ENCODE measurements at regions not wholly inside any gene's neighbourhood (a gene's known extent, or its start where the extent isn't known, plus 50 kb on each side); places are given as distances from the start of the nearest gene placed in this dataset.

DNA sequence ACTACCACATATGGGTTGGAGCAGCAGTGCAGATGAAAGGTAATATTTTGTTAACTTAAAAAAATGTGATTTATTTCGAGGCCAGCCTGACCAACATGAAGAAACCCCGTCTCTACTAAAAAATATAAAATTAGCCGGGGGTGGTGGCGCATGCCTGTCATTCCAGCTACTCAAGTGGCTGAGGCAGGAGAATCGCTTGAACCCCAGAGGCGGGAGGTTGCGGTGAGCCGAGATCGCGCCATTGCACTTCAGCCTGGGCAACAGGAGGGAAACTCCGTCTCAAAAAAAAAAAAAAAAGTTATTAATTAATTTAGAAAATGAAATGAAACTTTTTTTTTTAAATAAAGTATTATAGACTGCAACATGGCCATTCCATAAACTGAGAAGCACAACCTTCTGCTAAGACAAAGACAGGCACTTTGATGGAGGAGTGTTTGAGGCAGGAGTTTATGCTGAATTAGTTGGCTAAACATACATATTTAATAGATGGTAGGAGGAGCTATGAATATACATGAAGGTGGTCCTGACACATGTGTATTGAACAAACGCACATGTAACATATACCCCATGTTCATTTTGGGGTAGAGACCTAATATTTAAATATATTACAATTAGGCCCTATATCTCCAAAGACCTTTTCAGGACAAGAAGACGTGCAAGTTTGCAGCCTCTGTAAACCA lies 1485.3 kb upstream of the MIR17HG start:
- DNase-seq = no peak

DNA sequence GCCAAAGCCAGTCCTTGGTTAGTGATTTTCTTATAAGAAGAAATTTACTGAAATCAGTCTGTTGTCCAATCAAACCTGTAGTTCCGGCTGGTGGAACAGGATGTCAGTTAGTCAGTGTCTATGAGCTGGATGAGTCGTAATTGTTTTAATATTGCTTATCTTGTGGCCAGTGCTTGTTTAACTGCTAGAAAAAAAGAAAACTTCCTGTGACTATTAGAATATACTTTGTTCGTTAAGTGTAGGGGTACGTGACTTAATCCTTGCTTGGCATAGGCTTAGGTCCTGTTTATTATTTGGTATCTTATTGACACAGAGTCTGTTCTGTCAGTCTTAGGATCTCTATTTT lies 1484.8 kb upstream of the MIR17HG start:
- no peak for DNase-seq

DNA sequence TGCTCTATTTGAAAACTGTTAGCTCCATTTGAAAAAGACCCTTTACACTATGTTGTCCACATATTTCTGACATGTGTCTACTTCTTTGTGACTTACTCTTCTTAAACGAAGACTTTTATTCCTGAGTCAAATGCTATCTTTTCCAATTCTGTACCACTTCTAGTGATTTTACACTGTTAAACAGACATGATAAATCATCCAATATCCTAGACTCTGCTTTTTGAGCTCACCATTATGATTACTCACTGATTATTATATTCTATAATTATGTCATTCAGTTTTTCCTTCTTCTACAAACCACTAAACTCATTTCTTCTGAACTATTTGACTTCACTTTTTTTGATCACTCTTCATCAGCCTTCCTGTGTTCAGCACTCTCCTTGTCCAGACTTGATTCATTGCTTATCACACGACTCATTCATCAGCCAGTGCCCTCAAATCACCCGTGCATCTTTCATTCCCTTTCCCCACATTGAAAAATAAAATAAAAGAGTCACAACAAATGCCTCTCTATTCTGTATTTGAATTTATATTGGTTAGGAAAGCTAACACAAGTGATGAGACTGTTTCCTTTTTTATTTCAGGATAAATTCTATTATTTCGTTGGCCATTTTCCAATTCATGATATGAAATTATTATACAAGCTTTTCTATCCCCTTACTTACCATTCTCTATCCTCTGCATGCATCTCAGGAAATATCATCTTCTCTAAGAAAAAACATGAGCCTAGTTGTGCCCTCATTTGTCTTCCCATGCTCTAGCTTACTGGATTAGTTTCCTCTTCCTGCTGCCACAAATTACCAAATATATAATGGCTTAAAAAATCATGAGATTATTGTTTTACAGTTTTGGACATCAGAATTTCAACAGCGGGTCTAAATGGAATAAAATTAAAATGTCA lies 1482.1 kb upstream of the MIR17HG start:
- DNase-seq = no peak

DNA sequence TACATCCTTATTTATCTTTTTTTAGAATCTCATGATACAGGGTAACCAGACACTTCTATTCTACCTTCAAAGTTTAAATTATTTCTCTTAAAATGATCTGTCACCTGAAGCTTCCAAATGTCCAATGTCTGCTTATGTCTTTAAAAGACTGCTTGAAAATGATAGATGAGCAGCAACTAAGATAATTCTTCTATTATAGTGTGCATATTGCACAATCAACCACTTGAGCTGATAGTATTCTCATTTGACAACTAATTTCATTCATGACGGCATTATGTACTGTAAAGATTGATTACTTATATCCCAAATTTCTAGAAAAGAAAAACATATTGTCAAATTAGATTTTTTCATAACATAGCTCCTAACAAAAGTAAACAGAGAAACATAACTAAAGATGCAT lies 1478.2 kb upstream of the MIR17HG start:
- no peak for DNase-seq

DNA sequence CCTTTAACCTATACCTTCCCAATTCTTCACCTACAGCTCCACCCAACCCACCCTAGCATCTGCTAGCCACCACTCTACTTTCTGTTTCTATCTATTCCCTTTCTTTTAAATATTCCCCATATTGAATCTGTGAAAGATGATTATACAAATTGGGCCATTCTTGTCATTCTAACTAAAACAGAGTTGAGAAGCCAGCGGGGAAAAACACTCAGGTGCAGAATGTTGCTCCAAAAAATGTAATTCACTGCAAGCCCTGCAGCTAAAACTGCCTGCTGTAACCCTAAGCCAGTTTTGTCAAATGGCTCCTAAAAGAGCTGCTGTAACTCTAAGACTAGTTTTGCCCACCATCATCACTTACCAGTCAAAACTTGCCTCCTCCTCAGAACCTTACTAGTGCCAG lies 1468.6 kb upstream of the MIR17HG start:
- no peak for DNase-seq

DNA sequence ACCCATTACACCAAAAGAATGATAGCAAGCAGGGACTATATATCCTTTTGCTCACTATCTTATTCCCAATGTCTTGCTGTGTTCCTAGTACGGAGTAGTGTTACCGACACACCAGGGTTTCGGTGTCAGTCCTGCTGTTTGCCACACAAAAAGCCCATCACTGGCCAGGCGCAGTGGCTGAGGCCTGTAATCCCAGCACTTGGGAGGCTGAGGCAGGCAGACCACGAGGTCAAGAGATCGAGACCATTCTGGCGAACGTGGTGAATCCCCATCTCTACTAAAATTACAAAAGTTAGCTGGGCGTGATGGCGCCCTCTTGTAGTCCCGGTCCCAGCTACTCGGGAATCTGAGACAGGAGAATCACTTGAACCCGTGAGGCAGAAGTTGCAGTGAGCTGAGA lies 1467.3 kb upstream of the MIR17HG start:
- DNase-seq = no peak

DNA sequence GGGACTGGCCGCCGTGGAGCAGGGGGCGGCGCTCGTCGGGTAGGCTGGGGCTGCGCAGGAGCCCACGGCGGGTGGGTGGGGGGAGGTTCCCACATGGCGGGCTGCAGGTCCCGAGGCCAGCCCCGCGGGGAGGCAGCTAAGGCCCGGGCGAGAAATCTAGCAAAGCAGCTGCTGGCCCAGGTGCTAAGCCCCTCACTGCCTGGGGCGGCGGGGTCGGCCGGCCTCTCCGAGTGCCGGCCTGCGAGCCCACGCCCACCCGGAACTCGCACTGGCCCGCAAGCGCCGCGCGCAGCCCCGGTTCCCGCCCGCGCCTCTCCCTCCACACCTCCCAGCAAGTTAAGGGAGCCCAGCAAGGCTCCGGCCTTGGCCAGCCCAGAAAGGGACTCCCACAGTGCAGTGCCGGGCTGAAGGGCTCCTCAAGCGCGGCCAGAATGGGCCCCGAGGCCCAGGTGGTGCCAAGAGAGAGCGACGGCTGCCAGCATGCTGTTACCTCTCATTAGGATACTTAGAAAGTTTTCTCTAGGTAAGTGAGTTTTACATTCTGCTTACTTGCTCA lies 1463.5 kb upstream of the MIR17HG start:
- no peak for DNase-seq

DNA sequence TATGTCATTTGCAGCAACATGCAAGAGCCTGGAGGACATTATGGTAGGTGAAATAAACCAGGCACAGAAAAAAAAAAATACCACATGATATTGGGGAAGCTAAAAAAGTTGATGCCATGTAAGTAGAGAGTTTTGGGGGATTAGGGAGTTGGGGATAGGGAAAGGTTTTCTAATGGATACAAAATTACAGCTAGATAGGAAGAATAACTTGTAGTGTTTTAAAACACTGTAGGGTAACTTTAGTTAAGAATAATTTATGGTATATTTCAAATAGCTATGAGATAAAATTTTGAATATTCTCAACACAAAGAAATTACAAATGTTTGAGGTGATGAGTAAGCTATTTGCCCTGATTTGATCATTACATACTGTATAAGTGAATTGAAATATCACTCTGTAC lies 1456.7 kb upstream of the MIR17HG start:
- no peak for DNase-seq

DNA sequence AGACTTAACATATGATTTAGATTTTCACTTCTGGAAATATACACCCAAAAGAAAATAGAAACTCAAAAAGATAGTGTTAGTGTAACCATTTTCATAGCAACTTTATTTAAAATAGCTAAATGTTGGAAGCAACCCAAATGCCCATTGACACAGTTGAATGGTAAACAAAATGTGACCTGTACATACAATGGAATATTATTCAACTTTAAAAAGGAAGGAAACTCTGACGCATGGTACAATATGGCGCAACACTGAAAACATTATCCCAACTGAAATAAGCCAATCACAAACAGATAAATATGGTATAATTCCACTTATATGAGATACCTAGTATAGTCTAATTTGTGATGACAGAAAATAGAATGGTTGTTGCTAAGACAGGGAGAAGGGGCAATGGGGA lies 1456.1 kb upstream of the MIR17HG start:
- no peak for DNase-seq

DNA sequence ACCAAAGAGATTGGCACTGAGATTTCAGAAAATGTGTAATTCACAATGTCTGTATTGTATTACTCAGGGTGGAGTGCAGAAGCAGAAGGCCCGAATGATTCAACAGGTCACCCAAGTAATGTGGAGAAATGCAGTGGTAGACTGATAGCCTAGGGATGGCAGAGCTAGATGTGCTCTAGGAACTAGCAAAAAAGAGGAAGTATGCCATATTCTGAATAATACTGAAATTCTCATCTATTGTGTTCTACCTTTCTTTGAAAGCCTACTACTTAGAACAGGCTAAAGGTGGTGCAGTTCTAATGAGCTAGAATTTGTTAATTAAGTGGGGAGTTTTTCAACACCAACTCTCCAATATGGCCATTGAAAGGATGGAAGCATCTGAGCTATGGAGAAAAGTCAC lies 1449.8 kb upstream of the MIR17HG start:
- no peak for DNase-seq

DNA sequence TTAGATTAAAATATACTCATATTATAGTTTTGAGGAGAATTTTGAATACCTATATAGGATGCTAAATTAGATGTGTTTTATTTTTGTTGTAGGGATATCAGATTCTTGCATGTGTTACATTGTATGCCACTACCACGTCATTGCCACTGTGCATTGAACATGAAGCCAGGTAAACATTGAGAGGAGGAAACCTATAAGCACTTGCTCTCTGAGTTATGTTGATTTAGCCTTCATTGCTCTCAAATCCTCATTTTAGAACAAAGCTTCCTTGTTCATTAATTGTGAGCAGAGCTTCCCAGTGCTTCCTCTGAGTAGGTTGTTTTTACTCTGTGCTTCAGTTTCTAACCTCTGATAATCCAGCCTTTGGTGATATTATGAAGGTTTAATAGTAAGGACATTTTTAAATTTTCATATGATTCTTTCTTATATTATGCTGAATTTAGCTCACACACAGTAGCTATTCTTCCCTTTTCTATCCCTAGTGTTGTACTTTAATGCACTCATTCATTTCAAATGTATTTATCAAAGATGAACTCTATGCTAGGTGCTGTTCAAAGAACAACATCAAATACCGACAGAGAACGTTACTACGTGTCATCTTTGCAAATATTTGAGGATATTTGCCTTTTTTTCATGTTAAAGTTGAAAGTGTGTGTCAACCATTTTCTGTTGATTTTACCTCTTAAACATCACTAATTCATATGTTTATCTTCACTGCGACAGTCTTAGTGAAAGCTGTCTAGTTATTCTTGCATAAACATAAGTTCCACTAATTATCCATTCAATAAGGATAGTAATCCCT lies 1448.0 kb upstream of the MIR17HG start:
- no peak for DNase-seq

DNA sequence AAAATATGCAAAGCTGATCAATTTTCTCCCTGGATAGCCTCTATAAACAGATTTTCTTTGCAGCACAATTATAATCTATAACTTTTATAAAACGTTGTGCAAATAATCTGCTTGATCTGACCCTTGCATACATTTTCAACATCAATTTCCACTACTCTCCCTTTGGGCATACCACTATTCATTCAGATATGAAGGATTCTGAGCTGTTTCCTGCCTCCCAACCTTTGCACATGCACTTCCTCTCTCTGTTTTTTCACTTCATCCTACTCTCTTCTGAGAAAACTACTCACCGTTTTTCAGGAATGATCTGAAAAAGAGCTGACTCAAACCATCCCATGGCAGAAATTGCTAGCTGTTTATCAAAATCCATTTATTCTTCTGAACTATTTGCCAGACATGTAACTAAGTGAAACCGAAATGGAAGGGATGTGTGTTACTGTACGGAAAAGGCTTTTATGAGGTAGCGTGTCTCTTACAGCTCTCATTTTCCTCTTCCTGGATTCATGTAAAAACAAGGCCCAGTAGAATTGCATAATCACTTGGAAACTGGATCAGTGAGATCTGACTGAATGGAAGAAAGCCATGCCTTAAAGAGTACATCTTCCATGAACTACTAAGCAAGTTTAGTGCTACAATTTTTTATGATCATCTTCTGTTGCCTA lies 1447.3 kb upstream of the MIR17HG start:
- no peak for DNase-seq

DNA sequence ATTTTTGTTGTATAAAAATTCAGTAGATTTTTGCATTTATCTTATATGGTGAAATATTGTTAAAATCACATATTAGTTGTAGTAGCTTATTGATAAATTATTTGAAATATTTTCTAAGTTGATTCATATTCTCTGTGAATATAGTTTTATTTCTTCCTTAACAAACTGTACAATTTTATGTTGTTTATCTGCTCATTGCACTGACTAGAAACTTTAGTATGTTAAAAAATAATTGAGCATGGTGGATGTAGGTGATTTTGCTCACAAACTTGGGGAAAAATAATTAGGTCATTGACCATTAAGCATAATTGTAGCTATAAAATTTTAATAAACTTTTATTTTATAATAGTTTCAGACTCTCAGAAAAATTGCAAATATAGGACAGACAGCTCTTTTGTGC lies 1445.3 kb upstream of the MIR17HG start:
- no peak for DNase-seq

DNA sequence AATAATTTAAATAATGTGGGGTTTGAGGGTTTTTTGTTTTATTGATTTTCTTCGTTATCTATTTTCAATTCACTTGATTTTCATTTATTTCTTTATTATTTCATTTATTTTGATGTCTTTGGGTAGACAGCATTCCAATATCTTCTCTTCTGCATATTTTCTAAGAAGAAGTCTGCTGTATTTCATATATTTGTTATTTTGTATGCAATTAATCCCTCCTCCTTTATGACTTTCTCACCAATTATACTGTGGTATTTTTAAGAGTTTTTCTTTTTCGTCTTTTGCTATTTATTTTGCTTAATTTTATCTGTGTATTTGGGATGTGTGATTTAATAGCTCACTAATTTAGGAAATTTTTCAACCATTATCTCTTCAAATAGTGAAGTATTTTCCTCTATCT lies 1444.4 kb upstream of the MIR17HG start:
- no peak for DNase-seq

DNA sequence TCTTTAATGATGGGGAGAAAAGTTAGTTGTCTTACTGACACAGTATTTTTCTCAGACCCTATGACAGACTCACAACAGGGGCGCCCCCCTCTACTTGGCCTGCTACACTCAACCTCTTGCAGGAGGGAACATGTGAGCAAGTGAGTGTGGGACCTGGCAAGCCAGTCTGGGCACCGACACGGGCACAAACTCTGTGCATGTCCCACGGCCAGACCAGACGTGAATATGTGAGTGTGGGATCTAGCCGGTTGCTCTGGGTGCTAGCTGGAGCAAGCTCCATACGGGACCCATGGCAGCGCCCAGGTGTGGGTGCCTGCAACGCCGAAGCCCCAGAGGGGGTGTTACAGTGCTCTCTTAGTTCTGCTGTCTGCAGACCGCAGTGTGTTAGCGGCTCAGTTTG lies 1437.3 kb upstream of the MIR17HG start:
- DNase-seq = no peak

DNA sequence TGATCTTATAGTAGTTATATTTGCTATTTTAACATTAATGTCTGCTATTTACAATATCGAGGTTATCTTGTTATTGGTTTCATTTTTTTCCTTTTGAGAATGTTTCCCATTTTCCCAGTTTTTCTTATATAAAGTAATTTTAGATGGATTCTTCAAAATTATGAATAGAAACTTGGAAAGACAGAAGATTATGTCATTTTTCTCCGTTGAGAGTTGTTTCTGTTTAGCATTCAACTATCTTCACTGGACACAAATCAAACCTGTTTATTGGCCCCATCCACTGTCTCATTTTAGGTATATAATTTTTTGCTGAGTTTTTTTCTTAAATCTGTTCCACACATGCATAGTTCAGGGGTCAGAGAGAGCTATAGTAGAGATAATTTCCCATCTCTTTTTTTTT lies 1430.9 kb upstream of the MIR17HG start:
- DNase-seq = no peak

DNA sequence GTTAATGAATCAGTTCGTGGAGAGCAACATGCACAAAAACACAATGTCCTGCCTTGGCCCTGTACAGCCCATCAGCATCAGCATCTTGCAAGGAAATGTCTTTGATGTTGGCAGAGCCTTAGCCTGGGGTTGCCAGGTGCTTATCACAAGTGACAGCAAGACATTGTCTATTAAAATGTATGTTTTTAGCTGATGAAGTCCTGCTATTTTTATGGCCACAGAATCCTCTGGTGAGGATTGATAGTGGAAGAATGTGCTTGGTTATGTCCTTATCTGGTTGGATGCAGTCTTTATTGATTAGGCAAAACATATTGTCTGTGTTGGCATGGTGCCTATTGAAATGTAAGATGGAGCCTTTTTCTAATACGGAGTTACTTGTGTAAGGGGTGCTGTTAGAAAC lies 1427.0 kb upstream of the MIR17HG start:
- DNase-seq = no peak

DNA sequence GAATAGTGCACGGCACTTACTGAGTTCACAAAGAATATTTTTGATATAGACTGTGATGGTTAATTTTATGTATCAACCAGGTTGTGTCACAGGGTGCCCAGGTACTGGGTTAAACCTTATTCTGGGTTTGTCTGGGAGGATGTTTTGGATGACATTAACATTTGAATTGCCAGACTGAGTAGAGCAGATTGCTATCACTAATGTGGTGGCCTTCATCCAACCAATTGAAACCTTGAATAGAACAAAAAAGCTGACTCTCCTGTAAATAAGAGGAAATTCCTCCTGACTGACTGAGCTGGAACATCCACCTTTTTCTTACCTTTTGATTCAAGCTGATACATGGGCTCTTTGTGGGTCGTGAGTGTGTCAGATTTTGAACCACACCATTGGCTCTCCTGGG lies 1424.4 kb upstream of the MIR17HG start:
- DNase-seq = no peak

DNA sequence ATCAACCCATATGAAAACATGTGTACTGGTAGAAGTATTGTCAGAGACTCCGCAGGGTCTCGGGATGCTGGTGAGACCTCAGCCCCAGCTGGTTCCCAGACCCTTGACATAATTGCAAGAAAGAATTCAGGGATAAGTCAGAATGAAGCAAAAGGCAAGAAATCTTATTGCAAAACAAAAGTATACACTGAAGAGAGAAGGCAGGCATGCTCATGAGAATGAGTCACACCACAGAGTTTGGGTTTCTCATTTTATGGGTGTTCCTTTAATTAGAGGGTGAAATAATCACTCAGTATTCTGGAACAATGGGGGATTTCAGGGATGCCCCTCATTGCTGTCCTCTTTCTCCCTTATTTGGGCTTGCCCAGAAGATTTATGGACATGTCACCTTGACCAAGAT lies 1423.8 kb upstream of the MIR17HG start:
- no peak for DNase-seq

DNA sequence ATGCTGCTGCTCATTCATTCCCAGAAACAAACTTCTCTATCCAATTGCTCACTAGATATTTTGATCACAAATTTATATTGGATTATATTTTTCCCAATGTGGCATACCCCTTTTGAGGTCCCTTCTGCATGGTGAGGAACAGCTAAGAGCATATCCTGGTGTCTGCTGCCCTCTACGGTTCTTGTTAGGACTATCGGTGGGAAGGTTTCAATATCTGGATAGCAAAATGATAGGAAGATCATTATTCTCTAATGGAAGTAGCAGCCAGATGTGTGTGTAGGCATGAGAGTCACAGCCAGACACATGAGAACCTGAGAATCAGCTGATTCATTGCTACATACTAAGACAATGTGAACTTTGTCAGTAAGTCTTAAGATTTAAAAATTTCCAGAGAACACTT lies 1422.4 kb upstream of the MIR17HG start:
- no peak for DNase-seq

DNA sequence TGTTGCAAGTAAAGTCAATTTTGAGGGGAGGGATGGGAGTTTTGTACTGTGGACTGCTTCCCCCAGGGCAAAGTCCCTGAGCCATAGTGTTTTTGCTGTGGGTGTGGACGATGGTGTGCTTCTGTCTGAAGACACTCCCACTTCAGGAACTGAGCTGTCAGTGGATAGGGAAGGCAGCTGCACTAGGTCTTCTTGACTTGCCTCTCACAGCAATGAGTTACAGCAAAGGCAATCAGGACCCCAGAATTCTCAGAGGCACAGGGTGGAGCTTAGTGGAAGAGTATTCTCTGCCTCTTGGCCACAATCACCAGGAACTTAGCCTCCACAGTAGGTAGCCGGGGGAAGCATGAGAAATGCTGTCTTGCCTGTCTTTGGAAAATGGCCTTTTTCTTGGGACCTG lies 1416.6 kb upstream of the MIR17HG start:
- DNase-seq = no peak

DNA sequence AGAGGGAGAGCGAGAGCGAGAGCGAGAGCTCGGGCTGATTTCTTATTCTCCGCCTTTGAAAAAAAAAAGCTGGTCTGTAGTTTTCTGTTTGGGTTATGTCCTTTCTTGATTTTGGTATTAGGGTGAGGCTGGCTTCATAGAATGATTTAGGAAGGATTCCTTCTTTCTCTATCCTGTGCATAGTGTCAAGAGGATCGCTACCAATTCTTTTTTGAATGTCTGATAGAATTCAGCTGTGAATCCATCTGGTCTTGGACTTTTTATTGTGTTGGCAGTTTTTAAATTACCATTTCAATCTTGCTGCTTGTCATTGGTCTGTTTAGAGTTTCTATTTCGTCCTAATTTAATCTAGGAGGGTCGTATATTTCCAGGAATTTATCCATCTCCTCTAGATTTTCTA lies 1414.6 kb upstream of the MIR17HG start:
- DNase-seq = no peak

DNA sequence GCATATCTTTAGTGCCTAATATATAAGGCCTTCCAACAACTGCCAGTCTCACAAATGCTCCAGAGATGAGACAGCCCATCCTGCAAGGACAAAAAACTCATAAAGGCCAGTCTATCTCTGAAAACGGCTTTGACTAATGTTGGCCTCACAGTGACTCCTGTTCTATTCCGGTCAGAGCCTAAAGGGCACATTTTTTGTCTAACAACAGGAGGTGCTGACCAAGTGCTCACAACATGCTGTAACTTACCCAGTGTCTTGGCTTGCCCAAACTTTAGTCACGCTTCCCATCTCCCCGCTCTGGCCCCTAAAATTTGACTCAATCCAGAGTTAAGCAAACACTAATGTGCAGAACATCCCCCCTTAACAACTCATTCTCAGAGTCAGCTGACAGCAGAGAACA lies 1411.2 kb upstream of the MIR17HG start:
- DNase-seq = no peak
